PFSK-1 (cell line): ENCODE measurements at regions not wholly inside any gene's neighbourhood (a gene's known extent, or its start where the extent isn't known, plus 50 kb on each side); places are given as distances from the start of the nearest gene placed in this dataset.

Experiments
- FOXP2 ChIP-seq: optimal IDR thresholded peaks from 2 replicates; pipeline ENCODE3; 2011; ENCODE audit warnings: borderline replicate concordance, control low read depth, inconsistent platforms; ENCODE audit not compliant: insufficient read depth; ENCODE audit errors: extremely low read length, extremely low read depth
- POLR2AphosphoS5 ChIP-seq: IDR thresholded peaks from 2 replicates; pipeline ENCODE4 v1.6.1; 2012; ENCODE audit warnings: low read depth, mild to moderate bottlenecking, control low read depth, low read length, moderate library complexity
- REST ChIP-seq, 2 experiments: IDR thresholded peaks; 2 replicates each; pipeline versions ENCODE4 v1.6.1 to v1.8.0; 2011 to 2012; ENCODE audit warnings: low read depth in 2 of 2, low read length in 2 of 2, control low read depth in 1 of 2, inconsistent platforms in 1 of 2, mild to moderate bottlenecking in 1 of 2, moderate library complexity in 1 of 2; ENCODE audit not compliant: insufficient read depth in 1 of 2
- SIN3A ChIP-seq: IDR thresholded peaks from 2 replicates; pipeline ENCODE4 v1.6.1; 2012; ENCODE audit warnings: mild to moderate bottlenecking, low read length, moderate library complexity, borderline replicate concordance; ENCODE audit not compliant: insufficient read depth

GRCh38 chr3:175951047-175951694, 1092.0 kb downstream of the NAALADL2 start:
- TF ChIP-seq POLR2AphosphoS5: no peak
- TF ChIP-seq REST (IDR thresholded peaks at IDR 0.05; ENCODE audit: insufficient read depth in 1 of 2, low read depth in 2 of 2, low read length in 2 of 2): no peak
- no peak for TF ChIP-seq FOXP2
- TF ChIP-seq SIN3A: no peak
